ENCODE measurements at regions not wholly inside any gene's neighbourhood (a gene's known extent, or its start where the extent isn't known, plus 50 kb on each side); places are given as distances from the start of the nearest gene placed in this dataset.

DNA sequence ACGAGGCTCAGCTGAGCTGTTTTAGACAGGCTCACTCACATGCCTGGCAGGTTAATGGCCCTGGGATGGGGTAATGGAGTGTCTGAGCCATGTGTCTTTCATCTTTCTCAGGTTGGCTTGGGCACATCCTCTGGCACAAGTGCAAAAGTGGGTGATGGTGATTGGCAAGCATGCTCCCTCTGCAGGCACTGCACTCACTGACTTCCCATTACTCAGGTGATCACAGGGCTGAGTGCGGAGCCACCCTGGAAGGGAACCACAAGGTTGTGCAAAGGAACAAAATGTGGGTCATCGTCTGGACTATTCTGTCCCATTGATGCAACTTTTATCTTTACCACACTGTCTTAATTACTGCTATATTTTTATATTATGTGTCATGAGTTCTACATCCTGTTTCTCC is 244.1 kb upstream of the AKR1E2 start:
- no peak for DNase-seq (ENCODE audit: low spot score)

DNA sequence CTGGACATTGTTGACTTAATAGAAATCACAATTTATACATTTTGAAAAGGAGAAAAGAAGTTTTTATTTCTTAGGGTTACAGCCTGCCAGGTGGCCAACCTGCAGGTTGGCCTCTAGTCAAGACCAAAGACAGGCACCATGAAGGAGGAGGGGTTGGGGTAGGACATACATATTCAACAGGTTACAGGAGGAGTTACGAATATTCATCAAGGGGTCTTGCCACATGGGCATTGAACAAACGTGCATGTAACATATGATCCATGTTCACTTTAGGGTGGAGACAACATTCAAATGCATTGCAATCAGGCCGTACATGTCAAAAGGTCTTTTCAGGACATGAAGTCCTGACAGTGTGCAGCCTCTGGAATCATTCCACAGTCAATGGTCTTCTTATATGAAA is 246.2 kb upstream of the AKR1E2 start:
- no peak for DNase-seq (ENCODE audit: low spot score)

DNA sequence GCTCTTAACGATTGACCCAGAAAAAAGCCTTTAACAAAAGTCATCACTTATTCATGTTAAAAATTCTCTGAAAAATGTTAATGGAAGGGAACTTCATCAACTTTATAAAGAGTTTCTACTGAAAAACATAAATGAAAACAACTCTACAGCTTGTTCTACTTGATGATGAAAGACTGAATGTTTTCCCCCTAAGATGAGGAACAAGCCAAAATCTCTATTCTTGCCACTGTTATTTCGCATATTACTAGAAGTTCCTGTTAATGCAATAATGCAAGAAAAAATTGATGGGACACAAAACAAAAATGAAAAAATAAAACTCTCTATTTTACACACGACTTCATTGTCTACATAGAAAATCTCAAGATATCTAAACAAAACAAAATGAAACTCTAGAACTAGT is 249.8 kb upstream of the AKR1E2 start:
- DNase-seq (ENCODE audit: low spot score): no peak

DNA sequence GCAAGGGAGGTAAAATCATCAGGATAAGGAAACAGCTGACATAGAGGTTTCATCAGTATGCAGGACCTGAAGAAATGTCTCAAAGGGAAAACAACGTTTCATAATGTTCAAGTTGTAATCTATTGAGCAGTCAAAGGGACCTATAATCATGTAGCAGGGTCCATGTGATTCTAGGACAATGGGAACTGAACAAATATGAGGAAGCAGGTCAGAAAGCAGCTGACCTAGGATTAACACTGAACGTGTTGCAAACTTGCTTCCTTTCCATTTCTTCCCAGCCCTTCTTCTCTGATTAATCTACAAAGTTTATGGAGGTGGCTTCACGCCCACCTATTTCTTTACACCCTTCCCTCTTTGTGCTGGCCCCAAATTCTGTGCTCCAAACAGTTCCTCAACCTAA is 256.9 kb upstream of the AKR1E2 start:
- DNase-seq (ENCODE audit: low spot score): no peak

DNA sequence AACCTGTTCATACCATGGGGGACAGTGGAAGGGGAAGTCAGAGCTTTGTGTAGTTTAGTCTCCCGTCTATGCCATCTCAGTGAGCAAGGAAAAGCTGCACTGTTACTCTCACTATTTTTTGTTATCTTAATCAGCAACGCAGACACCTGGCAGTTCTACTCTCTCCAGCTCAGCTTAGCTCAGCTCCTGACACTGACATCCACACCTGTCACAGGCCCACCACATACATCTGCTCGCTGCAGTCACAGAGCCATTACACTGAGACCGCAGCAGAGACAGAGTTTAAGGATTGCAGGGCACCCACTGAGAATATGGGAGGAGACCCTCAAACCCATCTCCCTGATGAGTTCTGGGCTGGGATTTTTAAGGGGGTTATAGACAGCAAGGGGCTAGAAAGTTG is 257.3 kb upstream of the AKR1E2 start:
- no peak for DNase-seq (ENCODE audit: low spot score)

DNA sequence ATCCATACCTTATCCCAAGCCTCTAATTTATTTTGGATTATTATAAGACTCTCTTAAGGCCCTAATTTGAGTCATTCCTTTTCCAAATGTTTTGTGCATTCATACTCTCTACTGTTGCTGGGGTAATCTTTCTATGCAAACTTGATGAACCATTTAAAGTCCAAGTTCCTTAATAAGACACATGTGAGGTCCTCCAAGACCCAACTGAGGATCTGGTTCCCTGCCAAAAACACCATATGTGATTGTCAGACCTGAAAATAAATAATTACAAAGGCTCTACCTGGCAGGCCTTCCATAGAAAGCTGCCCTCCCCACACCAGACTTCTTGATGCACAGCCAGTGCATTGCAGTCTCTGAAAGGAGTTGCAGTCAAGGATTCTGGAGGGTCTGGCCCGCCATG is 257.9 kb upstream of the AKR1E2 start:
- DNase-seq (ENCODE audit: low spot score): no peak

DNA sequence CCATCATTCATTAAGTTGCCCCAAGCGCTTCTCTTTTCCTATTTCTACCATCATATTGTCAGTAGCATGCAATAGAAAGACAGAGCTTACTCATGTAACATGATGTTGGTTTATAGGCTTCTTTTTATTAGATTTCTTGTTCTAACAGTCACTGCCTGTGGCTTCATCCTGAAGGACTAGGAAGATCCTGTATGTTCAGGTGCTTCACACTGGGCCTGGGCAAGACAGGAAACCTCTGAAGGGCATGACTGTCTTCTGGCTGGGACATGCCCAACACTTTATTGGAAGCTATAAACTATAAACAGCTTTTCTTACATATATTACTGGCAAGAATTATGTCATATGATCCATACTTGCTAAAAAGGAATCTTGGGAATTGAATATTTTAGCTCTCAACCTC is 258.4 kb upstream of the AKR1E2 start:
- DNase-seq (ENCODE audit: low spot score): no peak

DNA sequence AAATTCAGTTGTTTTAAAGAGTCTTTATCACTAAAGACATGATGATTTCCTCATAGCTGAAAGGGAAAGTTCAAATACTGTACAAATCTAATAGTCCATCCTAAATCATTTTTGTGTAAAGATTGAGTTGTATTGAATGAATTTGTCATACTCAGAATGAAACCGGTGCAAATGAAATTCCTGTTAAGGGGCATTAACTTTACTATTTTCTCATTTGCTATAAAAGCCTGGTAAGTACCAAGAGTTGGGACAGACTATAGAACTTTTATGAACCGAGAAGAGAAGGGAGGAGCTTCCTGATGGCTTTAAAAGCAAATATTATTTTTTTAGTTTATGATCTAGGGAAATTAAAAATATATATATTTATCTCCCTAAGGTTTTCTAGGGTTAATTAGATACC is 260.0 kb upstream of the AKR1E2 start:
- no peak for DNase-seq (ENCODE audit: low spot score)

DNA sequence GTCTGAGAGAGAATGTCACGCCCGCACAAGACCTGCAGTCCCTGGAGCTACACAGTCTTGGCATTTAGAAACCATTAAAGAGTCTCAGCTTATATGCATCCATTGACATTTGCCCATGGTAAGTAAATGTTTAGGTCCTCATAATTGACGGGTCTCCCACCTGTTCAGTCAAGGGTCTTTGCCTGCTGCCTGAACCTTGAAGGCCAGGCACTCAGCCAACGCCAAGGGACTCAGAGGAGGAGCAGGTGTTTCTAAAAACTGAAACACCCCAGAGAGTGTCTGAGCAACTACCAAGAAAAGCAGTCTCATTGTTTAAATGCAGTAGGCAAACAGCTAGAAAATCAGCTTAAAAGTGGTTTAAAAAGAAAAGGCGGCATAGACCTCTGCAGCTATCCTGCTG is 264.7 kb upstream of the AKR1E2 start:
- DNase-seq (ENCODE audit: low spot score): no peak

DNA sequence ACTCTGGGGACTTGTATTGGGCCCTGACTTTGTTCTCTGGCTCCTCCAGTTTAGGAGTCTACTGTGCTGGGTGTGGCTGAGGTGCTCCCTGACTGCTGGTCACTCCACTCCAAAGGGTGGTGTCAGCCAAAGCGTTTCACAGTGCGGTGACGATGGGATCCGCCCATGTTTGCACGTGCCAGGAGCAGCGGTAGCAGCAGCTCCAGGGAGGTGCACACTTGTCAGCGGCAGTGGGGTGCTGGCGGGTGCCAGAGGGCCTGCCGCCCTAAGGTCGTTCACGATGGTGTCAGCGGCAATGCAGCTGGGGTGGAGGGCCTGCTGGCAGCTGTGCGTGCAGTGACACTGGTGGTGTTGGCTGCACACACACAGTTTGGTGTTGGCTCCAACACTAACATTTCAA is 268.5 kb upstream of the AKR1E2 start:
- DNase-seq (ENCODE audit: low spot score): no peak

DNA sequence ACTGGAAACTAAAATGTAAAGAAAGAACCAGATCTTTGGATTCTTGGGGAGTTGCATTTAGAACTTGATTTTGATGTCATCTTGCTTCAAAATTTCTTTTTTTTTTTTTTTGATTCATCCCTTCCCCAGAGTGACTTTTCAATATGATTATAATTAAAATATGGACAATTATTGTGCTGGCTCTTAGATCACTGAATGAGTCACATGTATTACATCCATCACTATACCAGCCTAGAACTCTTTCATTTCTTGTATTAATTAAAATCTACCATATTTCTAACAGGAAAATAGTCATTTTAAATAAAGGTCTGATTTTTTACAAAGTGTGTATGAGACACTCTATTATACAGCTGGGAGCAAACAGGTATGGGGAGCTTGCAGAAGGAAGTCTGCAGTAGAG is 269.5 kb upstream of the AKR1E2 start:
- DNase-seq (ENCODE audit: low spot score): no peak

DNA sequence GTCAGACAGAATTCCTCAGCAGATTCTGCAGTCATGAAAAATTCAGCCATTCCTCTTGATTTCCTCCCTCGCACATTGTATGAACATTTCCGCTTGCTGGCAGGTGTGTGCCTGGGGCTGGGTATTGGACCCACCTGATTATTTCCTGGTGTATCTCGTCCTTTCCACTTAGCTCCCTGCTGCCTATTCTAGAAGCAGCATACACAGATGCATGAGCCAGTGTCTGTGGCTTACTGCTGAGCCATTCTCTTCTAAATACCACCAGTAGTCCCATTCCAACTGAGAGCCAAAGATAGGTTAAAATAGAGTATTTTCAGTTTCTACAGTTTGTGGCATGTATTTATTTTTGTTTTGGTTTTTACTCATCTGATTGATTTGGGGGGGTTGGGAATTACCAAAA is 270.1 kb upstream of the AKR1E2 start:
- no peak for DNase-seq (ENCODE audit: low spot score)

DNA sequence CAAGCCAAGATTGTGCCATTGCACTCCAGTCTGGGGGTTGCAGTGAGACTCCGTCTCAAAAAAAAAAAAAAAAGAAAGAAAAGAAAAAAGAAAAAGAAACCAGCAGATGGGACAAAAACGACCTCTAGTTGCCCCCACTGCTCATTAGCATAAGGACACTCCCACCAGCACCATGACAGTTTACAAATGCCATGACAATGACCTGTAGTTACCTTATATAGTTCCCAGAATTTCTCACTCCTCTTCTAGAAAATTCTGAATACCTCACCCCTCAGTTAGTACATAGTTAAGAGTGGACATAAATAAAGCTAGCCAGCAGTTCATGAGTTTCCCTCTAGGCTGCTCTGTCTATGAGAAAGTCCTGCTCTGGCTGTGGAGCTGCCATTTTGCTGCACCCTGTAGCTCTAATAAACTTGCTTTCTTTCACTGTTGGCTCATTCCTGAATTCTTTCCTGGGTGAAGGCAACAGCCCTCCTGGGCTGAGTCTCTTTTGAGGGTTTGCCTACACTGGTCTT is 276.8 kb upstream of the AKR1E2 start:
- DNase-seq (ENCODE audit: low spot score): no peak

DNA sequence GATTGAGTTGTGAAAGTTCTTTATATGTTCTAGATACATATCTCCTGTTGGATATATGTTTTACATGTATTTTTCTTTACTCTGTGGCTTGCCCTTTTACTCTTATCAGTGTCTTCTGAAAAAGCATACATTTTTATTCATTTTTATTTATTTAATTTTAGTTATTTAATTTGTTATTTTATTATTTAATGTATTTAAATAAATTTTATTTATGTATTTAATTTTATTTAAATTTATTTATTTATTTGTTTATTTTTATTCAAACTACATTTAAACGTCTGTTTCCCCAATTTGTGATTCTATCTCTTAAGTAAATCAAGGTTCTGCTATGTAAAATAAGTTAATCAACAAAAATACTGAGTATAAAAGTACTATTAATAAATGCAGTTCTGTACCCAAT is 279.1 kb upstream of the AKR1E2 start:
- DNase-seq (ENCODE audit: low spot score): no peak

DNA sequence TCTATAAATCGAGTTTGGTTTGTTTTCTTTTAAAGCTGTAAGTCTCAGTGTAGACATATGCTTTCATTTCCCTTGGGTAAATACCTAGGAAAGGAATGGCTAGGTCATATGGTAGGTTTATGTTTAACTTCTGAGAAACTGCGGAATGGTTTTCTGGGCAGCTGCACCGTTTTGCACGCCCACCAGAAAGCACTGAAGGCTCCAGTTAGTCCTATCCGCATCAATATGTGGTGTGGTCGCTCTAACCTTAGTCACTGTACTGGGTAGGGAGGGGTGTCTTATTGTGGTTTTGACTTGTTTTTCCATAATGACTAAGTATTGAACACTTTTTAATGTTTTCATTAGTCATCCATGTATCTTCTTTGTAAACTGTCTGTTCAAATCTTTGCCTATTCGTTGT is 279.5 kb upstream of the AKR1E2 start:
- DNase-seq (ENCODE audit: low spot score): no peak

DNA sequence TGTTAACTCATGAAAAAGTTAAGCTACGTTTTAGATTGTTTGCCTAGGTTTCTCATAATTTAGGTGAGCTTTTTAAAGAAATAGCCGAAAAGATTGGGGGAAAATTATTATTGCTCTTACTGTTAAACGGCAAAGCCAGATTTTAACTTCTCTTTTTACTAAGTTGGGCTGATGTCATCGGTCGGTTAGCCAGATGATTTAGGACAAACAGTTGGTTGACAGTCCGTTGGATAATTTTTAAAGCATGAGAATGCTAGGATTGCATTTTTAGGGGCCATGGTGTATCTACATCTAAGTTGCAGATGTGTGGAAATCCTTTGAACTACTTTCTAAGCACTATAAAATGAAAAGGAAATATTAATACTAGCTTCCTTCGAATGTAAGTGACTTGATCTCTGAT is 280.9 kb upstream of the AKR1E2 start:
- DNase-seq (ENCODE audit: low spot score): no peak

DNA sequence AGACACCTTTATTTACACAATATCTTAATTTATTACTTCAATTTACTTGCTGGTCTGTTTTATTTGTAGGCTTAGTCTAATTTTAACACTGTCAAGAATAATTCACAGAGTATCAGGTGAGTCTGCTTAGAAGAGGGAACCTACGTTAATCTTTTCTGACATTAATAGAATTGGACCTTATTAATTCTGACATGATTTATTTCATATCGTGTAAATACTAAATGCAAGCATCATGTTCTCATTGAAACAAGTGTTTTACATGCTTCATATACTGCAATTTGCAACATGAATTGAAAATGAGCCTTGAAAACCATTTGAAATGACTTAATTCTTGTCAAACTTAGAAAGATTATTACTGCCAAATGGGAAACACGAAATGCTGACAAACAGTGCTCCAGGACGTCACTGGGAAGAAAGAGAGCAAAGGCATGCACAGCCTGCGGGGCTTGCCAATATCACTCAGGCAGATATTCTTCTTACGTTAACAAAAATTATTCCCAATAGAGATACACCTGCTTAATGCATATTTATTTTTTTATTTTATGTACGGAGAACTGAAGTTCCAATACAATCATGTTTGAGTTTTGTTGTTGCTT is 282.0 kb upstream of the AKR1E2 start:
- DNase-seq (ENCODE audit: low spot score): no peak

DNA sequence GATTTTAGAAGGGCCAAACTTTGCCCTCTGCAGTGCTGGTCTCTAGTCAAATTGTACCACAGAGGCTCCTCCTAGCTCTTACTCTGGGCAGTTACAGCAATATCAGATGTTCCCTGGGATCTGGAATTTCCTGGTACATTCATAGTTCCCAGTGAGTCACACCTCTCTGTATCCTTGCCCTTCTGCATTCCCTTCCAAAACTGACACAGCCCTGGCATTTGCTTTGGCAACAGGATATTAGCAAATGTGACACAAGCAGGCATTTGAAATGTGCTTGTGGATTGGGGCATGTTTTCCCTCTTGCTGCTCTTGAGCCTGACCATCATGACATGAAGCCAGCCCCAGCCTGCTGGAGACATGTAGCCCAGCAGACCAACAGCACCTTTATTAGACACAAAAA is 284.7 kb upstream of the AKR1E2 start:
- no peak for DNase-seq (ENCODE audit: low spot score)

DNA sequence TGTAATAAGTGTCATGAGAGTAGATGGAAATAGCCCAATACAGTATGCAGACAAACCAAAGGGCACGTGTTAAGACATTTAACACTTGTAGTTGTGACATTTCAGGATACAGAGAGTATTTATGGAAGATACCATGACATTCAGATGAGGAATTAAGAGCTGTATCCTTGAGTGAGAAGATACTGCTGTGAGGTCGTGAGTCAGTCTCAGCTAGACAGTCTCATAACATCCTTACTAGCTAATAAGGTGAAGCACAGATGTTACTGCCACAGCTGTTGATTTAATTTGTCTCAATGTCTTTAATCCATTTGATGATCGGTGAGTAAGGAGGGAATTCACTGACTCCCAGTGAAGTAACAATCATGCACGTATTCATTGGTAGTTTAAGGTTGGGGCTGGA is 288.0 kb upstream of the AKR1E2 start:
- no peak for DNase-seq (ENCODE audit: low spot score)

DNA sequence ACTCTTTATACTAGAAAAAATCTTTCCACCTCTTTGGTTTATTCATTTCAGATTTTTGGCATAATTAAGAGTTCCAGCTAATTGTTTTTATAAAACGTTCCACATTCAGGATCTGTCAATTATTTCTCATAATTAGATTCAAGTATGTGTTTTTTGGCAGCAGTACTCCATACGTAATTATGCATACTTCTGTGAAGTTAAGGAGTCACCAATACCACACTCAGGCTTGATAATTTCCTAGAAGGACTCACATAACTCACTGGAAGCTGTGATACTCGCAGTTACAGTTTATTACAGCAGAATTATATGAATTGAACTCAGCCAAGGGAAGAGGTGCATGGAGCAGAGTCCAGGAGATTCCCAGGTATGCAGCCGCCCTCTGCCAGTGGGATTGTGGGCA is 290.5 kb upstream of the AKR1E2 start:
- no peak for DNase-seq (ENCODE audit: low spot score)

DNA sequence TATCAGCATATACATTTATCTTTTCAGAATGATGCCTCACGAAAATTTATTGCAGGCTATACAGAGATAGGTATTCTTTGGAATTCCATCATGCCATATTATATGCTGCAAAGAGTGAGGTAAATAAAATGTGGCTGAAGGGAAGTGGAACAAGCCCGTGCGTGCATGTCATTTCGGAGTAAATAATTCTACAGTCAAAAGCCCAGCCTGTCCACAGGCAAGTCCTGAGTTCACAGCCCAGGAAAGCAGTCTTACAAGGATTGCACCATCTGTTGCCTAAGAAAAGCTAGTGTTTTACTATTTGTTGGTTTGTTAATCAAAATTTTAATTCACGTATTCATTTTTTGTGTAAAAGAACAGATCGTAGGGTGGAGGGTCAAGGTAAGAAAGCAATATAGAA is 292.4 kb upstream of the AKR1E2 start:
- DNase-seq (ENCODE audit: low spot score): no peak

DNA sequence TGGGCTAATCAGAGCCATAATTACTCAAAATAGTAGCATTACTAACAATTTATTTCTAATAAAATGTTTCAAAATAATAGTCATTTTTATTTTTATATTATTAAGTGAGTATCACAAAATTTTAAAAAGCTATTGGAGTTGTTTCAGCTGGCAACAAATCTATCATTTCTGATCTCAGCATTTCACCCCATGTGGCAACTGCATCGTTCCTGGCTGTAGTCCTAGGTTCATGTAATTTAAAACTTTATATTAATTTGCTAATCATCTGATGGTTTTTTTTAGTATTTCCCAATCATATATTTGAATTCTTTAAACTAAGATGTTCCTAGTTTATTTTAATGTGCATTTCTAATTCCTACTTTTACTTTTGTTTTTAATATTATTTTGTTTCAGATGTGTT is 293.0 kb upstream of the AKR1E2 start:
- no peak for DNase-seq (ENCODE audit: low spot score)

DNA sequence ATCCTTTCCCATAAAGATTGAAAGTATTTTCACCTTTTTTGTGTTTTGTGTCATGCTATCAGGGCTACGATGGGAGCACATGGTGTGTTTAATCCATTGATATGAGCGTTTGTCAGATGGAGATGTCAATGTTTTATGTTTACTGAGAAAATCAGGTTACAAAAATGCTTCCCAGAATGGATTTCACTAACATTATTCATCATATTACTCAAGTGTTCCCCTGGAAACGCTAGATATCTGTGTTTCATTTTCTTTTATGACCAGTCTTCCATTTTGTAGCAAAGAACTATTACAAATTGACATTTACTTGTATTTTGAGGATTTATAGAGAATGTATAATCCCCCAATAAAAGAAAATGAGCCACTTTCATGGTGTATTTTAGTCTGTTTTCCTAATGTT is 293.5 kb upstream of the AKR1E2 start:
- DNase-seq (ENCODE audit: low spot score): no peak

DNA sequence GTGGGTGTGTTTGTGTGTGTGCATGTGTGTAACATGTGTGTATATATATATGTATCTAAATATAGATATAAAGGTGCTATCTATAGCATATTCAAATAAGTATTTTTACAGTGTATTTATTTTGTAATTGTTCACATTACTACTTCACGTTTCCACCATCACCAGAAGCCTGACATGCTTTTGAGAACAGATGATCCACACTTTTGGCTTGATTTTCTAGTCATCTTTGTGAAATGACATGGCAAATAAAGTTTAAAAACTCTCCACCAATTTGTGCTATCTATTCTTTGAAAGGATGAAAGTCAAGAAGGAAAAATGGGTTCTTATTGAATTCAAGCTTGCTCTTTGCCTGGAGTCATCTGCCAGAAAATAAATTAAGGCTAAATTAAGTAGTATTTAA is 294.0 kb upstream of the AKR1E2 start:
- DNase-seq (ENCODE audit: low spot score): no peak

DNA sequence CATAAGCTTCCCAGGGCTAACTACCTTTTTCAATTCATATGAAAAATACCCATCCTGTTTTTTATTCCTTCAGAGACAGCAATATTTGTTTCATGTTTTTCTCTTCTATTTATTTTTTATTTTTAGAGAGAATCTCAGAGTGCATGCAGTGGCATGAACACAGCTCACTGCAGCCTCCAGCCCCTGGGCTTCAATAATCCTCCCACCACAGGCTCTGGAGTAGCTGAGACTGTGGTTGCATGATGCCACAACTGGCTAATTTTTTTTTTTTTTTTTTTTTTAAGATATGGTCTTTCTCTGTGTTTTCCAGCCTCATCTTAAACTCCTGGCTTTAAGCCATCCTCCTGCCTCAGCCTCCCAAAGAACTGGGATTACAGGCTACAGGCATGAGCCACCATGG is 296.7 kb upstream of the AKR1E2 start:
- no peak for DNase-seq (ENCODE audit: low spot score)

Measured in iPS-NIHi11 (cell line).